ENCODE measurements at regions not wholly inside any gene's neighbourhood (a gene's known extent, or its start where the extent isn't known, plus 50 kb on each side); places are given as distances from the start of the nearest gene placed in this dataset.

DNA sequence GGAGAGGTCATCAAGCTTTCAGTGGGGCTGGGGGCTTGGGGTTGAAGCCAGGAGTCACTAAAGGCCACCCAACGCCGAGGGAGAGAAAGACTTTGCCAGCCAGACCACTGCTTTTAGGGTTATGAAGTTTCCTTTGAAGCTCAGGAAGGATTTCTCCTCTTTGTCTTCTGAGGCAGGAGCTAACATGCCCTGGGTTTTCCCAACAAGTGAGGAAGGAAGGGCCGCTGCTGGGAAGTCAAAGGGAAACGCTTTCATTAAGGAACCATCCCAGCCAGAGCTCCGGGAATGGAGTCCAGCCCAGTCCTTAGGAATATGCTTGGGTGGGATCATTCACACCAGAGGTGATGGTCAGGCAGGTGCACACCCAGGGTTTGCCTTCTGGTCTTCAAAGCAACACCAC lies 436.9 kb downstream of the PRDM2 start:
- Histone ChIP-seq H3K79me1 (ENCODE audit: low read depth, low read length) (peaks cover 2% of the 10 kb centered on the region), H2BK5ac (ENCODE audit: low read length) (no peak overlapping the region), H2AFZ (ENCODE audit: low read length) (no peak overlapping the region), H3K4me1 (ENCODE audit: control insufficient read depth in 2 of 2, insufficient read depth in 1 of 2, low read depth in 1 of 2, low read length in 2 of 2) (peaks cover 6 to 9% of the 10 kb centered on the region in 2 donors), H3K9me3 (replicated peaks in 1 of 2; ENCODE audit: control insufficient read depth in 2 of 2, insufficient read depth in 1 of 2, low read depth in 1 of 2, low read length in 2 of 2) (no peaks in the 10 kb centered on the region), H3K18ac (ENCODE audit: low read length) (peak overlapping the region; percentile 69), H3K23ac (ENCODE audit: low read depth, low read length, poor library complexity) (no peak overlapping the region), H3K27ac (replicated peaks; ENCODE audit: low read length) (no peak overlapping the region), H3K9ac (ENCODE audit: low read depth, low read length, poor library complexity) (no peak overlapping the region), H3K27me3 (ENCODE audit: control insufficient read depth in 3 of 3, insufficient read depth in 3 of 3, low read depth in 1 of 3, low read length in 3 of 3) (no peaks in the 10 kb centered on the region), H3K4me2 (ENCODE audit: insufficient read depth, low read length, poor library complexity, severe bottlenecking) (no peak overlapping the region), H3K14ac (ENCODE audit: low read length) (peak overlapping the region; percentile 25), H3K4ac (ENCODE audit: low read length) (no peak overlapping the region), H2BK15ac (ENCODE audit: low read length) (no peak overlapping the region), H2BK12ac (ENCODE audit: low read length) (no peak overlapping the region), H4K8ac (ENCODE audit: low read depth, low read length) (no peak overlapping the region), H2AK5ac (ENCODE audit: low read depth, low read length) (peak overlapping the region; percentile 67), H4K91ac (ENCODE audit: low read depth, low read length, poor library complexity) (no peak overlapping the region), H3K4me3 (ENCODE audit: low read length in 2 of 2) (no peak overlapping the region), H3K36me3 (replicated peaks in 1 of 2; ENCODE audit: control insufficient read depth in 2 of 2, insufficient read depth in 2 of 2, low read length in 2 of 2) (no peaks in the 10 kb centered on the region), H2BK120ac (ENCODE audit: low read depth, low read length) (no peak overlapping the region)
- no CpG with 5 or more reads among the region's 5 CpGs for WGBS, 2 donors (ENCODE audit: extremely low coverage in 2 of 2, insufficient read length in 2 of 2, insufficient replicate concordance in 1 of 2)
- DNase-seq (ENCODE audit: low spot score) = no peak

DNA sequence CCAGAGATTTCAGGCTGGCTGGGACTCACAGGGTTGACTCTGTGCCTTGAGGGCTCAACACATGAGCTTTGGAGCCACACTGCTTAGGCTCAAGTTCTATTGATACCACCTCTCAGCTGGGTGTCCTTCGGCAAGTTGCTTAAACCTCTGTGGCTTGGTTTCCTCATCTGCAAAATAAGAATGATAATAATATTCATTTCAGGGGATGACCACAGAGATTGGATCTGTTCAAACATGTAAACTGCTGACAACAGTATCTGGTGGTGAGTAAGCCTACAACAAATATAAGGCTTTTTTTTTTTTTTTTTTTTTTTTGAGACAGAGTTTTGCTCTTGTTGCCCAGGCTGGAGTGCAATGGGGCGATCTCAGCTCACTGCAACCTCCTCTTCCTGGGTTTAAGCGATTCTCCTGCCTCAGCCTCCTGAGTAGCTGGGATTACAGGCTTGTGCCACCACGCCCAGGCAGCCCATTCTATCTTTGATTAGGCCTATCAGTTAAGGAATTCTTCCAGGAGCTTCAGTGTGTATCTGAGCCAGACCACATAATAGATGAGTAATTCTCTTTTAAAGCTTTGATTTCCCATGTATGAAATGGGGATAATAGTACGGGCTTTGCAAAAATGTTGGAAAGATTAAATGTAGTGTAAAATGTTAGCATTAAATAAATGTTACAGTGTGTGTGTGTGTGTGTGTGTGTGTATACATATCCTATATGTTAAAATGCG lies 437.6 kb downstream of the PRDM2 start:
- Histone ChIP-seq H2BK15ac (ENCODE audit: low read length) (no peak overlapping the region), H2BK12ac (ENCODE audit: low read length) (no peak overlapping the region), H3K4me3 (ENCODE audit: low read length in 2 of 2) (no peak overlapping the region), H3K27ac (replicated peaks; ENCODE audit: low read length) (no peak overlapping the region), H3K9ac (ENCODE audit: low read depth, low read length, poor library complexity) (no peak overlapping the region), H3K4ac (ENCODE audit: low read length) (no peak overlapping the region), H2BK120ac (ENCODE audit: low read depth, low read length) (no peak overlapping the region), H4K8ac (ENCODE audit: low read depth, low read length) (no peak overlapping the region), H2AK5ac (ENCODE audit: low read depth, low read length) (peak overlapping the region; percentile 67), H3K14ac (ENCODE audit: low read length) (peak overlapping the region; percentile 25), H3K4me2 (ENCODE audit: insufficient read depth, low read length, poor library complexity, severe bottlenecking) (no peak overlapping the region), H3K79me1 (ENCODE audit: low read depth, low read length) (no peaks in the 10 kb centered on the region), H3K18ac (ENCODE audit: low read length) (peak overlapping the region; percentile 69), H3K4me1 (ENCODE audit: control insufficient read depth in 2 of 2, insufficient read depth in 1 of 2, low read depth in 1 of 2, low read length in 2 of 2) (peaks cover 6 to 9% of the 10 kb centered on the region in 2 donors), H2AFZ (ENCODE audit: low read length) (no peak overlapping the region), H4K91ac (ENCODE audit: low read depth, low read length, poor library complexity) (no peak overlapping the region), H3K9me3 (replicated peaks in 1 of 2; ENCODE audit: control insufficient read depth in 2 of 2, insufficient read depth in 1 of 2, low read depth in 1 of 2, low read length in 2 of 2) (no peaks in the 10 kb centered on the region), H3K36me3 (replicated peaks in 1 of 2; ENCODE audit: control insufficient read depth in 2 of 2, insufficient read depth in 2 of 2, low read length in 2 of 2) (no peaks in the 10 kb centered on the region), H3K23ac (ENCODE audit: low read depth, low read length, poor library complexity) (no peak overlapping the region), H2BK5ac (ENCODE audit: low read length) (no peak overlapping the region), H3K27me3 (ENCODE audit: control insufficient read depth in 3 of 3, insufficient read depth in 3 of 3, low read depth in 1 of 3, low read length in 3 of 3) (no peaks in the 10 kb centered on the region)
- 100% methylated on average over 1 of the region's 6 CpGs; no CpG with 5 or more reads in 1 of the 2 donors for WGBS, 2 donors (ENCODE audit: extremely low coverage in 2 of 2, insufficient read length in 2 of 2, insufficient replicate concordance in 1 of 2)
- no peak for DNase-seq (ENCODE audit: low spot score)

DNA sequence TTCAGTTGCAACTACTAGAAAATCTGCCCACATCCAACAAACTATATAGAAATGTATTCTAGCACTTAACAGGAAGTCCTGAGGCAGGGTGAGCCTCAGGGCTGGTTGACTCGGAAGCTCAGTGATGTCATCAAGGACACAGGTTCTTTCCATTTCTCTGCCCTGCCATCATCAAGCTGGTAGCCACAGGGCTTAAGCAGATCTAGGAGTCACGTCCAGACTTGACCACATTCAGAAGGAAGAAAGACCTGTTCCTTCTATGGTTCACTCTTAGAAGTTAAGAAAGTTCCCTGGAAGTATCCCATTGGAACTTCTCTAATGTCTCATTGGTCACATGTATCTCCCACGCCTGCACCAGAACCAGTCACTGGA lies 438.1 kb downstream of the PRDM2 start:
- H2AFZ ChIP-seq (ENCODE audit: low read length) = no peak overlapping the region
- H4K91ac ChIP-seq (ENCODE audit: low read depth, low read length, poor library complexity) = no peak overlapping the region
- WGBS, 2 donors (ENCODE audit: extremely low coverage in 2 of 2, insufficient read length in 2 of 2, insufficient replicate concordance in 1 of 2) = no CpG with 5 or more reads among the region's 3 CpGs
- H3K4me1 ChIP-seq (ENCODE audit: control insufficient read depth in 2 of 2, insufficient read depth in 1 of 2, low read depth in 1 of 2, low read length in 2 of 2) = peaks cover 6 to 11% of the 10 kb centered on the region in 2 donors
- no peak overlapping the region for H2BK15ac ChIP-seq (ENCODE audit: low read length)
- no peak overlapping the region for H2BK120ac ChIP-seq (ENCODE audit: low read depth, low read length)
- no peak overlapping the region for H4K8ac ChIP-seq (ENCODE audit: low read depth, low read length)
- no peaks in the 10 kb centered on the region for H3K27me3 ChIP-seq (ENCODE audit: control insufficient read depth in 3 of 3, insufficient read depth in 3 of 3, low read depth in 1 of 3, low read length in 3 of 3)
- no peak overlapping the region for H3K14ac ChIP-seq (ENCODE audit: low read length)
- no peak overlapping the region for H3K18ac ChIP-seq (ENCODE audit: low read length)
- H3K79me1 ChIP-seq (ENCODE audit: low read depth, low read length) = no peaks in the 10 kb centered on the region
- no peak overlapping the region for H2BK12ac ChIP-seq (ENCODE audit: low read length)
- no peak overlapping the region for H3K4me2 ChIP-seq (ENCODE audit: insufficient read depth, low read length, poor library complexity, severe bottlenecking)
- no peak overlapping the region for H3K23ac ChIP-seq (ENCODE audit: low read depth, low read length, poor library complexity)
- H3K4ac ChIP-seq (ENCODE audit: low read length) = no peak overlapping the region
- H2BK5ac ChIP-seq (ENCODE audit: low read length) = no peak overlapping the region
- no peak overlapping the region for H2AK5ac ChIP-seq (ENCODE audit: low read depth, low read length)
- no peak overlapping the region for H3K27ac ChIP-seq (replicated peaks; ENCODE audit: low read length)
- no peaks in the 10 kb centered on the region for H3K9me3 ChIP-seq (replicated peaks in 1 of 2; ENCODE audit: control insufficient read depth in 2 of 2, insufficient read depth in 1 of 2, low read depth in 1 of 2, low read length in 2 of 2)
- H3K36me3 ChIP-seq (replicated peaks in 1 of 2; ENCODE audit: control insufficient read depth in 2 of 2, insufficient read depth in 2 of 2, low read length in 2 of 2) = no peaks in the 10 kb centered on the region
- H3K9ac ChIP-seq (ENCODE audit: low read depth, low read length, poor library complexity) = no peak overlapping the region
- no peak for DNase-seq (ENCODE audit: low spot score)
- H3K4me3 ChIP-seq (ENCODE audit: low read length in 2 of 2) = no peak overlapping the region

DNA sequence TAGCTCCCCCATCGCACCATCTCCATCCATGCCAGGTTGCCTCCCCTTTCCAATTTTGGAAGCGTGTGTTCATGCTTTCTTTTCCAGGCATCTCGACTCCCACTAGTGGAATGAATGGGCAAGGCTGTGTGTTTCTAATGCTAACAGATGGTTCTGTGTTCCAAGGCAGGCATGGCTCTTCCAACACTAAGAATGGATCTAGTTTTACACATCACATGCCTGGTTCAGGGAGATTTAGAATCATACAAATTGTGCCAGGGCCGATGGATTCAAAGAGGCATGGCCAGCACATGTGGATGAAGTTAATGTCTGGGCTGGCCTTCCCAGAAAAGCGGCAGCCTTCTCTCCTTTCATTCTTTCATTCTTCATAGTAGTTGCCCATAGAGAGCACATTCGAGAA lies 438.7 kb downstream of the PRDM2 start:
- Histone ChIP-seq H2BK15ac (ENCODE audit: low read length) (no peak overlapping the region), H3K4me2 (ENCODE audit: insufficient read depth, low read length, poor library complexity, severe bottlenecking) (no peak overlapping the region), H4K8ac (ENCODE audit: low read depth, low read length) (no peak overlapping the region), H3K36me3 (replicated peaks in 1 of 2; ENCODE audit: control insufficient read depth in 2 of 2, insufficient read depth in 2 of 2, low read length in 2 of 2) (no peaks in the 10 kb centered on the region), H3K4me1 (ENCODE audit: control insufficient read depth in 2 of 2, insufficient read depth in 1 of 2, low read depth in 1 of 2, low read length in 2 of 2) (peaks cover 6 to 11% of the 10 kb centered on the region in 2 donors), H3K4ac (ENCODE audit: low read length) (no peak overlapping the region), H2BK120ac (ENCODE audit: low read depth, low read length) (no peak overlapping the region), H3K18ac (ENCODE audit: low read length) (no peak overlapping the region), H3K9me3 (replicated peaks in 1 of 2; ENCODE audit: control insufficient read depth in 2 of 2, insufficient read depth in 1 of 2, low read depth in 1 of 2, low read length in 2 of 2) (no peaks in the 10 kb centered on the region), H2AK5ac (ENCODE audit: low read depth, low read length) (no peak overlapping the region), H3K79me1 (ENCODE audit: low read depth, low read length) (no peaks in the 10 kb centered on the region), H3K27ac (replicated peaks; ENCODE audit: low read length) (no peak overlapping the region), H2BK12ac (ENCODE audit: low read length) (no peak overlapping the region), H3K23ac (ENCODE audit: low read depth, low read length, poor library complexity) (no peak overlapping the region), H2AFZ (ENCODE audit: low read length) (no peak overlapping the region), H3K4me3 (ENCODE audit: low read length in 2 of 2) (no peak overlapping the region), H4K91ac (ENCODE audit: low read depth, low read length, poor library complexity) (no peak overlapping the region), H3K14ac (ENCODE audit: low read length) (no peak overlapping the region), H3K9ac (ENCODE audit: low read depth, low read length, poor library complexity) (no peak overlapping the region), H3K27me3 (ENCODE audit: control insufficient read depth in 3 of 3, insufficient read depth in 3 of 3, low read depth in 1 of 3, low read length in 3 of 3) (no peaks in the 10 kb centered on the region), H2BK5ac (ENCODE audit: low read length) (no peak overlapping the region)
- no CpG with 5 or more reads among the region's 6 CpGs for WGBS, 2 donors (ENCODE audit: extremely low coverage in 2 of 2, insufficient read length in 2 of 2, insufficient replicate concordance in 1 of 2)
- no peak for DNase-seq (ENCODE audit: low spot score)
